ENCODE measurements at regions not wholly inside any gene's neighbourhood (a gene's known extent, or its start where the extent isn't known, plus 50 kb on each side); places are given as distances from the start of the nearest gene placed in this dataset.
"Not testable (repeated sequence)": the region's sequence is repeated elsewhere in the genome, so short reads cannot be mapped to it uniquely, and the experiment has no call there.

GRCh38 chr2:133991606-133992168, 262.2 kb upstream of the MGAT5 start:
- DNase-seq (ENCODE audit: low spot score) = no peak
- H3K4me3 ChIP-seq = no peak overlapping the region
- no peak overlapping the region for H3K27ac ChIP-seq
- TF ChIP-seq CTCF (IDR thresholded peaks at IDR 0.05) = no peak

GRCh38 chr2:133992454-133992853, 261.4 kb upstream of the MGAT5 start:
- DNase-seq (ENCODE audit: low spot score) = no peak
- Histone ChIP-seq H3K27ac (no peak overlapping the region), H3K4me3 (no peak overlapping the region)
- TF ChIP-seq CTCF (IDR thresholded peaks at IDR 0.05) = no peak

- no peak for DNase-seq (ENCODE audit: low spot score)
- no peak for TF ChIP-seq CTCF (IDR thresholded peaks at IDR 0.05)
- H3K27ac ChIP-seq = no peak overlapping the region
- H3K4me3 ChIP-seq = no peak overlapping the region
Measured at GRCh38 chr2:133993160-133993559, 260.7 kb upstream of the MGAT5 start.

- DNase-seq (ENCODE audit: low spot score); H3K27ac ChIP-seq; H3K4me3 ChIP-seq: not testable (repeated sequence)
Measured at GRCh38 chr2:133998726-133999125, 255.1 kb upstream of the MGAT5 start.

GRCh38 chr2:134002391-134002790, 251.5 kb upstream of the MGAT5 start:
- DNase-seq (ENCODE audit: low spot score) = no peak
- no peak for TF ChIP-seq CTCF (IDR thresholded peaks at IDR 0.05)
- no peak overlapping the region for H3K4me3 ChIP-seq
- no peak overlapping the region for H3K27ac ChIP-seq

- no peak for TF ChIP-seq CTCF (IDR thresholded peaks at IDR 0.05)
- DNase-seq (ENCODE audit: low spot score) = no peak
- Histone ChIP-seq H3K27ac (no peak overlapping the region), H3K4me3 (no peak overlapping the region)
Measured at GRCh38 chr2:134002921-134003320, 251.0 kb upstream of the MGAT5 start.

GRCh38 chr2:134004467-134004866, 249.4 kb upstream of the MGAT5 start:
- TF ChIP-seq CTCF (IDR thresholded peaks at IDR 0.05) = no peak

GRCh38 chr2:134008837-134009236, 245.0 kb upstream of the MGAT5 start:
- DNase-seq (ENCODE audit: low spot score) = no peak
- no peak for TF ChIP-seq CTCF (IDR thresholded peaks at IDR 0.05)

More at GRCh38 chr2:134004467-134004866, 249.4 kb upstream of the MGAT5 start:
- no peak for DNase-seq (ENCODE audit: low spot score)
- Histone ChIP-seq H3K4me3 (no peak overlapping the region), H3K27ac (no peak overlapping the region)

More at GRCh38 chr2:134008837-134009236, 245.0 kb upstream of the MGAT5 start:
- H3K4me3 ChIP-seq = no peak overlapping the region
- H3K27ac ChIP-seq = no peak overlapping the region

Data from coronary artery (tissue), 2 donors.